ENCODE measurements at regions not wholly inside any gene's neighbourhood (a gene's known extent, or its start where the extent isn't known, plus 50 kb on each side); places are given as distances from the start of the nearest gene placed in this dataset.

DNA sequence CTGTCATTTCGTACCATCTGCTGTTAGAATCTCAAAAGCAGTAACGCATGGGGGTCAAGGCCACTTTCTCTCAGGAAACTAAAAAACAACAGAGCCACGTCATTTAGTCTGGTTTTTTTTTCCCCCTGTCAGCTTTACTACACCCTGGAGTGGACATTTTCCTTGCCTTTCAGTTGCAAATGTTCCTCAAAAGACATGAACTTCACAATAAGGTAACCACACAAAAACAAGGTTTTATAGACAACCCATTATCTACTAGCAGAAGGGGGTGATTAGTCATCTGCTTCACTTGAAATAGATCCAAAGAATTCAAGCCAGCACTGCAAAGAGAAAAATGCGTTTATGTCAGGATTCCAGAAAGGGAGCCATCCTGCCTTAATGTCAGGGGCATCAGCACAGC, 171.8 kb upstream of the CDIN1 start:
- TF ChIP-seq, protein P1, sequence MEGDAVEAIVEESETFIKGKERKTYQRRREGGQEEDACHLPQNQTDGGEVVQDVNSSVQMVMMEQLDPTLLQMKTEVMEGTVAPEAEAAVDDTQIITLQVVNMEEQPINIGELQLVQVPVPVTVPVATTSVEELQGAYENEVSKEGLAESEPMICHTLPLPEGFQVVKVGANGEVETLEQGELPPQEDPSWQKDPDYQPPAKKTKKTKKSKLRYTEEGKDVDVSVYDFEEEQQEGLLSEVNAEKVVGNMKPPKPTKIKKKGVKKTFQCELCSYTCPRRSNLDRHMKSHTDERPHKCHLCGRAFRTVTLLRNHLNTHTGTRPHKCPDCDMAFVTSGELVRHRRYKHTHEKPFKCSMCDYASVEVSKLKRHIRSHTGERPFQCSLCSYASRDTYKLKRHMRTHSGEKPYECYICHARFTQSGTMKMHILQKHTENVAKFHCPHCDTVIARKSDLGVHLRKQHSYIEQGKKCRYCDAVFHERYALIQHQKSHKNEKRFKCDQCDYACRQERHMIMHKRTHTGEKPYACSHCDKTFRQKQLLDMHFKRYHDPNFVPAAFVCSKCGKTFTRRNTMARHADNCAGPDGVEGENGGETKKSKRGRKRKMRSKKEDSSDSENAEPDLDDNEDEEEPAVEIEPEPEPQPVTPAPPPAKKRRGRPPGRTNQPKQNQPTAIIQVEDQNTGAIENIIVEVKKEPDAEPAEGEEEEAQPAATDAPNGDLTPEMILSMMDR (IDR thresholded peaks at IDR 0.05) = no peak
- TF ChIP-seq POLR2A (IDR thresholded peaks at IDR 0.05) = no peak

All from vagina (tissue), 2 donors.